Stimulated activated CD8-positive, alpha-beta memory T cell treated with anti-CD3 and anti-CD28 coated beads, Interleukin-7, amount 100 ng/mL, for 4 hours (primary cell): ENCODE measurements at regions not wholly inside any gene's neighbourhood (a gene's known extent, or its start where the extent isn't known, plus 50 kb on each side); places are given as distances from the start of the nearest gene placed in this dataset.

ENCODE experiments used
- DNase-seq, 2 donors: peaks; one replicate each; pipeline ENCODE4 v3.0.0-alpha.2; 2020; ENCODE audit warnings: low read depth in 2 of 2

DNA sequence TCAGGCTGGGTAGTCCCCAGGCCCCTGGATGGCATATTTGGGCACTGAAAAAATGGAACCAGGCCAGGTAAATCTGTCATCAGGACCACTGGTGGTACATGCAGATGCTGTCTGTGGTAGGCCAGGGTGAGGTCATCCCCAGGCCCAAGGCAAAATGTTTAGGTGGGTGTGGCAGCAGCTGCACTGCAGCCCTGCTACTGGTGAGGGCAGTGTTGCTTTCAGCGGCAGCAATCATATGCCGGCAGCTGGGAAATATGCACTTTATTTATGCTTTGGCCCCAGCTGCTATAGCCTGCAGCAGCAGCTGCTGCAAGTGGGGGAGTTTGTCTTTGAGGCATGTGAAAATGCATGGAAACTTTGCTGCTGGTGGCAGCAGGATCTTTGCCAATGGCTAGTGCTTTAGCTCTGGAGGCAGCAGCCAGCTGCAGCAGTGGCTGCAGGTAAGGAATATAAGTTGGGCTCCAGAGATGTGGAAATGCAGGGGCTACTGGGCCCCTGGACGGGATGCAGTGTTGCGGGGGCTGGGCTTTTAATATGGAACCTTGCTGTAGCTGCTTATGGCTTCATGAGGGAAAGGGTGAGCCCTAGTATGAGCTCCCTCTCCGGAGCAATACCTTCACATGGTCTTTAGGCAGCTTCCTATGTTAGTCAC, 365.7 kb upstream of the CADM1 start:
- DNase-seq, result no peak

DNA sequence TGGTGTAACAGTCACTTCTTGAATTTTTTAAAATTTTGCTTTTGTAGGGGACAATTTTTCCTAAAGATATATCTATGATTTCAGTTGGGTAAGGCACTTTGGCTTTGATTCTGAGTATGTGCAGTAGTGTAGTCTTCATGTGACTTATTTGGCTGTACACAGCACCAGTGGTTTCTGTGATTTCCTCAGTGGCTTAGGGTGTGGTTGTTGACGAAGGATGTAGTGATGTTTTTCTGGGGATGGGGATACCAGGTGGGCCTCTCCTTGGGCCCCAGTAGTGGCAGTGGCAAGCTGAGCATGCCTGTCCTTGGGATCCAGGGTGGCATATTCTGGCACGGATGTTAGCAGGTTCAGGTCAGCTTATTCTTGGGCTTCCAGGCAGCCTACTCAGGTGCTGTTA, 364.9 kb upstream of the CADM1 start:
- DNase-seq, result no peak

DNA sequence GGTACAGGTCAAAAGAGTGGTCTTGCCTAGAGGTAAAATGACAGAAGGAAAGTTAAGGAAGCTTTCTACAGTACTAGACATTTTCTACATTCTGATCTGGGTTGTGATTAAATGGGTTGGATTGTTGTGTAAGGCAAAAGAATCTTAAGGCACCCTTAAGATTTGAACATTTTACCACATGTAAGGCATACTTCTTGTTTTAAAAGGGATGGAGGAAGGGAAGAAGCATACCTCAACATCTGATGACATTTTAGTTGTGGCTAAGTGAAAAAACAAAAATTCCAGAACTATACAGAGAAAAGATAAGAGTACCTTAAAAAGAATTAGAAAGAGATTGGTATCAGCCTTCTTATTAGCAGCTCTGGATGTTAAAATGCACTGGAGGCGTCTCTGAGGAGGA, 356.0 kb upstream of the CADM1 start:
- no peak for DNase-seq

DNA sequence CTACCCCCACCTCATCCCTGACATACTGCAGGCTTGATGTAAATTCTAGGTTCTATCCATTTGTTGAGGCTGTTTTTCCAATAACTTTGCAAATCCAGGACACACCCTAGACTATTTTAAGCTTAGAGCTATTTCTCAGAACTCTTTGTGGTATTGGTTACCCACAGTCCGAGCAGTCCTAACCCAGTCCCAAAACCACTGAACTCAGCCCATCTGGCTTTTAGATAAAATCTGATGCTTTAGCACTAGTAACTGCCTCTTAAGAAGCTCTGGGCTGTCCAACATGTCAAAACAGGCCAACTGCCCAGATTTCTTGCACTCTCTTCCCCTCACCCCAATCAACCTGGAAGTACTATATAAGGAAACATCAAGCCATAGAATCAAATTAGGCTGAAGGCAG, 344.4 kb upstream of the CADM1 start:
- DNase-seq, result no peak

DNA sequence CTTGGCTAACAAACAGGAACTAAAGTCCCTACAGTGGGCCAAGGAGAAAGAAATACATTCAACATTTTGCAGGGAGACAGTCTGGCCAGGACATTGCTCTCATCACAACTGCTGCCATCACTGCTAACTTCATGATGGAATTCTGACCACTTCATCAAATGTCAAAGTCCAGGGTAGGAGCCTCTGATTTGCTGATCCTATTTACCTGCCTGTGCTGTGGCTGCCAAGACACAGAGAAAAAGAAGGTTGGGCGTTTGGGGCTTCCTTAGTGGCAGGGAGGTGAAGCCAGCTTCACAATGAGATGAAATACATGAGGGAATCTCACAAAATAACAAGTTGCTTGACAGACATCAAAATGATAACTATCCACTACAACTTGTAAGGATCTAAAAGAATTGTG, 343.9 kb upstream of the CADM1 start:
- no peak for DNase-seq

DNA sequence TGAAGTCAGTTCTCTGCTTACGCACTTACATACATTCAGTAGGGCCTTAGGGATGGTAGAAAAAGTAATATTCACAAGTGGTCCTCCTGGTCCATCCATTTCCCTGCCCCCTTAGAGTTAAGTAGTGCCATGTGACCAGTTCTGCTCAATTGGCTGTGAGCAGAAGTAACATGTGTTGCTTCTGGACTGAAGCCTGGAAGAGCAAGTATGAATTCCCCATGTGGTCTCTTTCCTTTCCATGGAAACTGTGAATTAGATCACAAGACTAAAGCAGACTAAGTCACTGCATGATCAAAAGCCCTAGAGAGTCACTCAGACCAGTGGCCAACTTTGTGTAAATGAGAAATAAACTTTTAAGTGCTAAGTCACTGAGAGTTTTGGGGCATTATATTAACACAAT, 341.7 kb upstream of the CADM1 start:
- DNase-seq, result no peak

DNA sequence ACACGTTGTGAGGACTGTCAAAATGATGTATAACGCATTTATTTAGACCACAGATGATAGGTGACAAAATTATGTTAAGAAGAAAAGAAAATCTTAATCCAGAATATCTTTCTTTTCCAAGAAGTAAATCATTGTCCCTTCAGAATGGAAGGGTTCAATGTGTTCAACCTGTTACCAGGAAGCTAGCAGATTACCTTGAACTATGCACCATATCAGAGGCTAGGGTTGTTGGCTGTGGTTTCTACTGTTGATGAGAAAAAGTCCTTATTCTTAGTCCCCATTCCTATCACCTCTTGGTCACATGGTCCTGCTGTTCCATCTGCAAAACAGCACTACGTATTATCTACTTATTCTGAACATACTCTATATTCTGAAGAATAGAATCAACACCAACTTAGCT, 339.5 kb upstream of the CADM1 start:
- DNase-seq, result no peak

DNA sequence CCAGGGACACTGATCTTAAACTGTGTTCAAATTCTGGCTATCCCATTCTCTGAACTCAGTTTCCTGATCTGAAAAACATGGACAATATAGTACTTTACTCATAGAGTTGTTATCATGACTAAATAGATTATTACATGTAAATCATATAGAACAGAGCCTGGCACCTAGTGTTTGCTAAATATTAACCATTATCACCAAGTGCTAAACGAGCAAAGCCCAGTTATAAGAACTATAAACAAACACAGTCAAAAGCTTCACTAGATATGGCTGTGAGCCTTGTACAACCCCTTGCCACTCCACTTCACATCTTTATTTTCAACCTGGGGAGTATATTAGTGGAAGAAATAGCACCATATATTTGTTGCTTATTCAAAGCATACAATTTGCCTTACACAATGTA, 338.9 kb upstream of the CADM1 start:
- DNase-seq, result no peak

DNA sequence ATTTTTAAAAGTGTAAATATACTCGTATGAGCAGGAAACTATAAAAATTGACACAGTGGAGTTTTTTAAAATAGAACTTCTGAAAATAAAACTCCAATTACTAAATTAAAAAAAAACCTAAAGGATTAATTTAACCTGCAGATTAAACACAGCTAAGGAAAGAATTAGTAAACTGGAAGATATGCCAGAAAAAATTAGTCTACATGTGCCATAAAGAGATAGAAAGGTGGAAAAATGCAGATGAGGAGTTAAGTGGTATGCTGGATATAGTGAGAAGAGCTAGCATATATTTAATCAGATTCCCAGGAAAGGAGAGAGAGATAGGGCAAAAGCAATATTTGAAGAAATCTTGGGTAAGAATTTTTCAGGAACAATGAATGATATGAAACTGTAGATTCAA, 315.8 kb upstream of the CADM1 start:
- no peak for DNase-seq

DNA sequence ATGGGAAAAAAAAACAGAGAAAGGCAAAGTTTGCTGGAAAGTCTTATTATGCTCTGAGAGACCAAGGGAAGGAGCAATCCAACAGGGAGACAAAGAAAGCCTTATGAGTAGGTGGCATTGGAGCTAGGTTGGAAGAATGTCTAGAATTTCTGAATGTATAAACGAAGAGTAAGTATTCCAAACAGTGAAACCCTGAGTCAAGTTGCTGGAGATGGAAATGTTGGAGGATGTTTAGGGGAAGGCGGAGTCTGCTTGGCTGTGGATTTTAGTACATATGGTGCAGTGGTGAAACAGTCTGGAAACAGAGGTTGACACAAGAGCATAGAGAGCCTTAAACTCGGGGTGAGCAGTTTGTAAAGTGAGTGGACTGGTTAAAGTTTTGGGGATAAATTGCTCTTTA, 314.8 kb upstream of the CADM1 start:
- DNase-seq, result no peak

DNA sequence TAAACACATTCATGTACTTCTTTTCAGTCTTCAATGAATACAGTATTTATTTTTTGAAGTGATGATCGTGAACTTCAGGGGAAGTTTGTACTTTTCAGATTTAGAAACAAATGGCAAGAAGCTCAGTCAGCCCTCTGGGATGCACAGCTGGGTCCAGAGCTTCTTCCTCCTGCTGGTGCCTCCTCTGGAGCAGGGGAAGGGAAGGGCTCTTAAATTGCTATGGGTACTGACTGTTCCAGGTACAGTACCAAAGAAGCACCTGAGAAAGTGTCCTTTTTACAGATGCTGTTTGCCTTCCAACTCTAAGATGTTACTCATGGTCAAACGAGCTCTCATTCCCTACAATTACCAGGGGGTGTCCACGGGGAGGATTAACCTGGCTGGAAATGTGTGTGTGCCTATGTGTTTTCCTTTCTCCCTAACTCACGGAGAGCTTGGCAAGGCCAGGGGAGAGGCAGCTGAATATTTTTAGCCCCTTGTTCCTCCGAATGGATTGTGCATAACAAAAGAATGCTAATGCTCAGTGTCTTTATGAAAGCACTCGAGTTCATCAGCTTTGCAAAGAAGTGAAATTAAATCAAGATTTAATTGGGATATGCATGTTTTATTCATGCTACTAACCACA, 313.7 kb upstream of the CADM1 start:
- DNase-seq, result no peak

DNA sequence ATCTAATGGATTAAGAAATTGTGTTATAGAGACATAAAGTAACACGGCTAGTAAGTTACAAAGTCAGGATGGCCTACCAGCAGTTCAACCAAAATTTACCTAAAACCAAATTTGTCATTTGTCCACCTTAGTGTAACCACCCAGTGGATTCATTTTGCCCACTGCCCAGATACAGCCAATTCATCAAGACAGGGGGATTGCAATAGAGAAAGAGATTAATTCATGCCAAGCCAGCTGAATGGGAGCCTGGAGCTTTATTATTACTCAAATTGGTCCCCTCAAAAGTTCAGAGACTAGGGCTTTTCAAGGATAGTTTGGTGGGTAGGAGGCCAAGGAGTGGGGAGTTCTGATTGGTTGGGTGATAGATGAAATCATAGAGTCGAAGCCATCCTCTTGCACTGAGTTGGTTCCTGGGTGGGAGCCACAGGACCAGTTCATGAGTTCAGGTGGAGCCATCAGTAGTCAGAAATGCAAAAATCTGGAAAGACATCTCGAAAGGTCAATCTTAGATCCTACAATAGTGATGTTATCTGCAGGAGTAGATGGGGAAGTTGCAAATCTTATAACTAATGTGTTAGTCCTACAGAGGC, 304.2 kb upstream of the CADM1 start:
- no peak for DNase-seq

DNA sequence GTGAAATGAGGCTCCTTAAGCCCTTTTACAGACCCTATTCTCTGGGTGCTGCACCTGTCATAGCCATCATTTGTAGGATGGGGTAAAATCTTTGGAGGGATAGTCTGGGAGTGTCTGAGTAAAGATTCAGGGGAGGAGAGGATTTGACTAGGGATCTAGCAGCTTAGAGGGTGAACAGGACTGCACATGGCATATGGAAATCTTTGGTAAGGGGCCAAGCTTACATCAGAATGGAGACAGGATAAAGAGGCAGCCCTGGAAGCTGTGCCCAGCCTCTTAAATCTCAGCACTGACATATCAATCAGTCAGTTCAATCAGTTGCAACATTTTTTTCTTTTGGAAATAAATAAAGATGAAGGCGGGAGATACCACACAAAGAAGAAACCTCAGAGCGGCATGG, 301.8 kb upstream of the CADM1 start:
- no peak for DNase-seq

DNA sequence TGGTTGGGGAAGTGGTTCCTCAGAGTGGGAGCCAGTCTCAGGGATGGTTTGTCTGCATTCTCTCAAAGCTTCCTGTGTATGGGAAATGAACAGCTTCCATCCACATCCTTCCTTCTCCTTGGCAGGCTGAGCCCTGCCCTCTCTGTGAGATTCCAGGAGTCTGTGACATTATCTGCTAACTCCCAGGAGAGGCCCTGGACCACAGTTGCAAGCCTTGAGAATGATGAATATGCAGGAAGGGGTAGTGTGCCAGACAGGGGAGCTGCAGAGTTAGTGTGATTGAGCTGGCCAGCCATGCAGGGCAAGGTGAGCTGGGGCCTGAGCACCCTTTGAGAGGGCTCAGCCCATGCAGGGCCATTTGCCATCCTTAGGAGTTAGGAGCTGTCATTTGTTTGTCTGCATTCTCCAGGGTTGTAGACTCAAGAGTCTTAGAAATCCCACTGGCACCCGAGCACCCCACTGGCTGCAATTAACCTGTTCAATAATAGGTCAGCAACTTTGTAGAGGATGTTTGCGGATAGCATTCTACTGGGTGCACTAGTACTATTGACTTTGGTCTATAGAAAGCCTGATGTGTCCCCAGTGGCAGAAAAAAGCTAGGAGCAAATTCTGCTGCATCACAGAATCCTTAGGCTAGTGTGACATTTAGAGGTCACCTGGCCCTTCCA, 299.0 kb upstream of the CADM1 start:
- DNase-seq, result no peak

DNA sequence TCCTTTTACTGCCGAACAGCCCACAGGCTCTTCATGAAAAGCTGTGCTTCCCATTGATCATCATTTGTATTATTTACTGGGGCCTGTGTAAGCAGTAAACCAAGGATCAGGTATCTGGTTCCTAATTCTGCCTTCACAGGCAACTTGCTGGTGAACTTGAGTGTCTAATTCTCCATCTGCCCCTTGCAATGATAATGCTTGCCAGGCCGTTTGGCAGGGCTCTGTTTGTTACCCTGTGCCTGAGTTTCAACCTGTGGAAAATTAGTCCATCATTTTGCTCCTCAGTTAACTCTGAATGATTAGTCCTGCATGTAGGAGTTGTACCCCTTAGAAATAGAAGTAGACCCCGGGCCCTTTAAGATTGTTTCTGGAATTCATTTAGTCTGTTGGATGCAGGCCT, 298.4 kb upstream of the CADM1 start:
- DNase-seq, result no peak

DNA sequence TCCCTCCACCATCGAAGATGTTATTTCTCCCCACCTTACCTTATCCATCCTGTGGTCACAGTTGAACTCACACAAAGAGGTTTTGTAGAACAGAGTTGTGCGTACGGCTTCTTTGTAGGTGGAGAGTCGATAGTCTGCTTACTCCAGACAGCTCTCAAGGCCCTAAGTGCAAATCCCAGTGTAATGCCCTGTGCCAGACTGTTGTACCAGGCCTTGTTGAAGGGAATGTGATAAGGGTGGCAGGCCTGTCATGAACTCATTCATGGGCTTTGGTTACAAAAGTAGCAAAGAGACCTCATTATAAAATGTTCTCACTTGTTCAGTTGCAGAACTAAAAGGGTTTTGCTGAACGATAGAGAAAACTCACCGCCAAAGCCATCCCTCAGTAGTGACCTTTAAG, 288.7 kb upstream of the CADM1 start:
- DNase-seq, result no peak

DNA sequence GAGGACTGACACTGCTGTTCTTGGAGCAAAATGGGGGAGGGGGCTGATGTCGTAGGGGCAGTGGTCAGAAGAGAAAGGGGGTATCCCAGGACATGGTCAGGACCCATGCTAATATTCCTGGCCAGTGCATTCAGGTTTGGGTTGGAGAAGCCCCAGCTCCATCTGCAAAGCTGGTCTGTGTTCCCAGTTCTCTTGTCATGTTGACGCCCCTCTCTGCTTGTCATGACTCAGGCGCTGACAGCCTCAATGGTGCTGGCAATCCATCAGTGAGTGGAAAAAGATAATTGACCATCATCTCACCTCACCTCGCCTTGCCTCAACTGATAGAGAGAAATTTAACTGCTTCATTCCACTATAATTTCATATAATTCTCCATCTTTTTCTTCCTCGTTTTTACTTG, 283.1 kb upstream of the CADM1 start:
- no peak for DNase-seq

DNA sequence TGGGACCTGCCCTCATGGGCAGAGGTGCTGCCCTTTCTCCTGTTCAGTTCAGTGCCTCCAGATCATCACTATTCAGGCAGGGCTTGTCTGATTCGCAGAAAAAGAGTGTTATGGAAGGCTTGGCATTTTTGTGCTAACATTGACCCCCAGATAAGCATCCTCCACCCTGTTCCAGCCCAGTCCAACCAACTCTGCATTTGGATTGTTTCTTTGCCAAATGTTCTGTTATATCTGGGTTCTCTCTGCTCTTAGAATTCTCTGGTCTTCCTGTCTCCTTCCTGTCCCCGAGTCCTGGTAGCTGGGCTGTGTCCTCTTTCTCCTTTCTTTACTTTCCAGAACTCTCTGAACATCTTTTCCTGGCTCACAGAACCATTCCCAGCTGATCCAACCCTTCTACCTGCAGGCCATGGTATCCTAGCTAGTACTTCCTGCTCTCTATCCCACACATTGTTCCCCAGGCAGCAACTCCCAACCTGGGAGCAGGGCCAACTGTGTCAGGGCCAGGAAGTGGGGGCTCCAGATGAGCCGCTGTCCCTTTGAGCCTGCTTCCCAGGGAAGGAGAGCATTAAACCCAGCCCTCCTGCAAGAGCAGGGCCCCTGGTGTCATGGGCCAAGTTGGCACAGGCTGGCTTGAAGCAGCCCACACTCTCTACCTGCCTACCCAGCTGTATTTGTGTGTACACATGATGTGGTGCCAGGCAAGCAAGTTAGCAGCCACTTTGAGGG, 280.7 kb upstream of the CADM1 start:
- DNase-seq, result no peak

DNA sequence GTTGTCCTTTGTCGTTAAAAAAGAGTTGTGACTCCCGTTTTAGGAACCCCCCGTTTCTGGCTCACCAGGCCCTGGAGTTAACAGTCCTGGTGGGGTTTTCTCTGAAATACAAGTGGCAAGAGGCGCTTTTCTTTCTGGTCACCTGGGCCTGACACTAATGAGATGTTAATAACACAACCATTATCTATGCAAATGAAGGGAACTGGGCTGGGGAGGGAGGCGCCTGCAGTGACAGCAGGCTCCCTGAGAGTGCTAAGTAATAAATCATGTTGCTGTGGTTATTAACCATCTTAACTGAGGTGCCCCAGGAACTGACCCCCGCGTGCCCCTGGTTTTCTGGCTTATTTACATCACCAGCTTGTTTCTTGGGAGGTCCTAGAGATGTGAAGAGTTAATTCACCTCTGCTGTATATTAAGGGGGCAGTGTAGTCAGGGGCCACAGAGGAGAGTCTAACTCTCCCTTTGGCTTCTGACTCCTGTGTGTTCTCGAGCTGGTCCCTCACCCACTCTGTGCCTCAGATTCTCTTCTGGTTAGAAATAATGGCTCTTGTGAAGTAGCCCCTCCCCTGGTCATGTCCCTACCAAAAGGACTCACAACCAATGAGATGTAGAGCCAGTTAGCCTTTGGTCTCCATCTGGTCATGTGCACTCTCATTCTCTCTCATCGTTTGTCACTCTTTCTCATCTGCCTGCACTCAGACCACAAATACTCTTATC, 276.6 kb upstream of the CADM1 start:
- DNase-seq, result no peak

DNA sequence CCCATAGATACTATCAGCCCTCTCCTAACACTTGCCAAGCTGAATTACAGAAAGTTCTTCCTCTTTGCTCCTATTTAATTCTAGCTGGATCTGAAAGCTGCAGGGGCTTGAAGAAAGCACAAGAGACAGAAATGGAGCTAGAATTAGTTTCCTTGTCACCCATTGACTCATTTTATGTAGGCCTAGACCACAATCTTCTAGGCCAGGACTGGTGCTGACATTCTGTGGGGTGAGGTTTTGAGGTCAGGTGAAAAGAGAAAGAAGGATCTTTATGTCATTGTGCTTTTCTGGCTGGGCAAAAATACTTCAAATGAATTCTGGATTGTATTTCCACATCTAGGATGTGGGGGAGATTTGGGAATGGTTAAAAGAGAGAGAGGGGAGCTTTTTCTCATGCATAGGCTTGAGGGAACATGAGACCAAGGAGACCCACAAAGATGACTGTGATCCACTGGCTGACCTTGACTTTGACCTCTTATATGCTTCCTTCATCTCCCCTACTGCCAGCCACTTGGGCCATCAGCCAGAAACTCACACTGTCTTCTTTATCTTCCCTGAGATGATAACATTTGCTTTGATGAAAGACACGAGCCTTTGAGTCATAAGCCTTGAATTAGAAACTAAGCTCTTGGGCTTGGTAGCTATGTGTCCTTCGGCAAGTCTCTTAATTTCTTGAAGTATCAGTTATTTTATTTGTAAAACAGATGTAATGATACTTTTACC, 274.9 kb upstream of the CADM1 start:
- no peak for DNase-seq

DNA sequence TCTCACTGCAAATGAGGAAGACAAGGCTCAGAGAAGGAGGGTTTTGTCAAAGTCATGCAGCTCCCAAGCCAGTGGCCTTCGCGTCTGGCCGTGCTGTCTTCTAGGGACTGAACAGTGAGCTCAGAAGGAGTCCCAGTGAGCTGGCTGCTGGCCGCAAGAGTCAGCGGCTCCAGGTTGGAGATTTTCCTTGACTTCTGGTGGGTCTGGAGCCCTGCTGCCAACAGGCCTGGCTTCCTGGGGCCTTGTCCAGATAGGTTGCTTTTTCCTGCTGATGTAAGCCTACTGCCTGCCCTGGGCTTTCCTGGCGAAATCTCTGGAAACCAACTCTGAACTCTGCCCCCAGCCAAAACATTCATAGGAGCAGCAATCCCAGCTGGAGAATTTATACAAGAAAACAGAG, 272.7 kb upstream of the CADM1 start:
- DNase-seq, result no peak
